T47D (cell line): ENCODE measurements at regions not wholly inside any gene's neighbourhood (a gene's known extent, or its start where the extent isn't known, plus 50 kb on each side); places are given as distances from the start of the nearest gene placed in this dataset.

Experiments
- DNase-seq, 2 experiments: peaks; one replicate each; pipeline versions ENCODE4 v3.0.0 to v3.0.0-alpha.2; 2011 to 2012; ENCODE audit warnings: low read depth in 1 of 2, low spot score in 1 of 2
- JUND ChIP-seq: IDR thresholded peaks from 2 replicates; pipeline ENCODE4 v1.6.1; 2012; ENCODE audit warnings: low read depth
- in situ Hi-C: cut with HindIII; loops from 2 replicates; pipeline ENCODE4 v1.10.0; 2016; ENCODE audit warnings: low sequenced_read_pairs, low pct_unique_long_range_greater_than_20kb

GRCh38 chr11:120019191-120019590 is 118.7 kb downstream of the TRIM29 start:
- no peak for DNase-seq
- TF ChIP-seq JUND, result no peak
- in situ Hi-C loops, result no loop called here

GRCh38 chr11:120017582-120018150 is 120.2 kb downstream of the TRIM29 start:
- DNase-seq, result no peak
- no peak for TF ChIP-seq JUND
- in situ Hi-C loops, result no loop called here

GRCh38 chr11:120013325-120014250 is 124.3 kb downstream of the TRIM29 start:
- in situ Hi-C loops, result no loop called here
- DNase-seq, result peak; percentile 62 to 73
- no peak for TF ChIP-seq JUND

GRCh38 chr11:120012245-120012644 is 125.7 kb downstream of the TRIM29 start:
- TF ChIP-seq JUND, result no peak
- in situ Hi-C loops, result no loop called here
- DNase-seq, result no peak

GRCh38 chr11:120011836-120012235 is 126.1 kb downstream of the TRIM29 start:
- TF ChIP-seq JUND, result no peak
- in situ Hi-C loops, result no loop called here
- no peak for DNase-seq

DNA sequence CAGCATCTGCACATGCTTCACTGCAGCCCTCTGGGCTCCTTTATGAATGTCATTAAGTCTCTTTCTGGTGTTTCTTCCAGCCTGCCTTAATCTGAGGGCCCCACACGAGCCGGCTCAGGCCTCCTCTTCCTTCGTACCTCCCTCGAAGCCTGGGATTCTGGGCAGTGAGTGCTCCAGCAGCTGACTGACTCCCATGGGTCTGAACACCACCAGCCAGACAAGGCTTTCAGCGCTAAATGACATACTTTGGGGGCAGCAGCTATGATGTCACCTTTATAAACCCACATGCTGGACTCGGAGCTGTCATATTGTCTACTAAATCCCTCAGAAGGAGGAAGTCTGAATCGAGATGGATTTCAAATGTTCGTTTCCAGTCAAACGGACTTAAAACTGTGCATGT is 127.1 kb downstream of the TRIM29 start:
- DNase-seq, result no peak

DNA sequence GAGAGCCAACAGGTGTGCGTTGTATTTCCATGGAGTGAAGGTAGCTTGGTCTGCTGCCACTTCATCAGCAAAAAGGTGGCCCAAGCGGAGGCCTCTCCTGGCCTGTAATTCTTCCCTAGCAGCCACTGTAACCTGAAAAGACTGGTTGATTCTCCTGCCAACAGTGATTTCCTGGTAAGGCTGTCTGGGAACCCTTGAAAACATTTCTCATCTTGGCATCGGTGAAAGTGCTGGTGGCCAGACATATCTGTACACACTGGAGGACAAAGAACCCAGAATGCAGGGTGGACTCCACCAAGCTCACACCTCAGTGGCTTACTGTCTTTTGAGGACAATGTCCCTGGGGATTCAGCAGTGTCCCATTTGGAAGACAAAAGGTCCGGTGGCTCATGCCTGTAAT is 128.0 kb downstream of the TRIM29 start:
- no peak for TF ChIP-seq JUND
- in situ Hi-C loops, result no loop called here
- DNase-seq, result no peak

More for the DNA sequence above, 127.1 kb downstream of the TRIM29 start:
- in situ Hi-C loops, result no loop called here
- TF ChIP-seq JUND, result no peak

GRCh38 chr11:120007144-120007543 is 130.8 kb downstream of the TRIM29 start:
- DNase-seq, result no peak
- in situ Hi-C loops, result no loop called here
- no peak for TF ChIP-seq JUND

DNA sequence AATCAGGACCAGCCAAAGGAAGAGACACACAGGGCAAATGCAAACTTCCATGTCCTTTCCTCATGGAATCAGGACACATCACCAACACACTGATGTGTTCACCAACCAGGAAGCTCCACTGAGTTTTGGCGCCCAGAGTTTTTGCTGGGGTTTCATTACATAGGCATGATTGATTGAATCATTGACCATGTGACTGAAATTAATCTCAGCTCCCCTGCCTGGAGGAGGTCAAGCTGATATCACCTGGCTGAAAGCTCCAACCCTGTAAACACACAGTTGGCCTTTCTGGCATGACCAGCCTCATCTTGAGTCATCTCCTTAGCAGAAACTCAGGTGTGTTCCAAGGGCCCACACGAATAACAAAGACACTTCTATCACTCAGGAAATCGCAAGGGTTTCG is 133.2 kb downstream of the TRIM29 start:
- no peak for DNase-seq
- TF ChIP-seq JUND, result no peak
- in situ Hi-C loops, result no loop called here

GRCh38 chr11:120001178-120002090 is 136.5 kb downstream of the TRIM29 start:
- DNase-seq, result no peak
- no peak for TF ChIP-seq JUND
- in situ Hi-C loops, result no loop called here

- peak in 1 of 2 experiments; percentile 32 for DNase-seq
- TF ChIP-seq JUND, result no peak
- in situ Hi-C loops, result no loop called here
Observed at GRCh38 chr11:119999220-119999619, 138.7 kb downstream of the TRIM29 start.

GRCh38 chr11:119996556-119996955 is 141.4 kb downstream of the TRIM29 start:
- no peak for DNase-seq
- in situ Hi-C loops, result no loop called here
- no peak for TF ChIP-seq JUND
